ENCODE measurements at regions not wholly inside any gene's neighbourhood (a gene's known extent, or its start where the extent isn't known, plus 50 kb on each side); places are given as distances from the start of the nearest gene placed in this dataset.

GRCh38 chr13:44191504-44192171 lies 182.0 kb upstream of the SERP2 start:
- Histone ChIP-seq H3K79me2 (ENCODE audit: control insufficient read depth in 1 of 2, insufficient read depth in 2 of 2, low read length in 2 of 2) (no peaks in the 10 kb centered on the region), H3K27ac (ENCODE audit: low read depth, low read length) (no peak overlapping the region), H3K14ac (ENCODE audit: insufficient read length) (no peak overlapping the region), H2AFZ (ENCODE audit: low read length) (peak overlapping the region; percentile 36), H3K23ac (ENCODE audit: insufficient read length) (no peak overlapping the region), H4K8ac (ENCODE audit: extremely low read depth, insufficient read depth, low read length) (no peak overlapping the region), H4K5ac (ENCODE audit: insufficient read length, low read depth, low read length) (no peak overlapping the region), H3K4me2 (ENCODE audit: insufficient read depth in 1 of 2, low read depth in 2 of 2, low read length in 2 of 2) (no peak overlapping the region), H3K23me2 (ENCODE audit: low read depth, low read length) (no peaks in the 10 kb centered on the region), H3K9ac (replicated peaks in 1 of 4; ENCODE audit: extremely low read depth in 1 of 4, low read depth in 3 of 4, low read length in 3 of 4) (no peak overlapping the region), H2BK5ac (ENCODE audit: low read depth, low read length) (0 out of 2 replicates have a peak overlapping the region, but pooled peaks have one; percentile 3), H4K20me1 (replicated peaks in 1 of 2; ENCODE audit: control insufficient read depth in 1 of 2, insufficient read depth in 2 of 2, low read length in 2 of 2) (no peaks in the 10 kb centered on the region), H3K4me1 (replicated peaks in 1 of 4; ENCODE audit: control insufficient read depth in 3 of 4, insufficient read depth in 4 of 4, low read length in 3 of 4) (no peaks in the 10 kb centered on the region), H2BK120ac (replicated peaks; ENCODE audit: low read depth, low read length) (no peak overlapping the region), H3K79me1 (ENCODE audit: low read depth, low read length) (no peaks in the 10 kb centered on the region), H3K4me3 (ENCODE audit: extremely low read depth in 1 of 4, insufficient read depth in 2 of 4, low read depth in 3 of 4, low read length in 4 of 4) (no peak overlapping the region), H3K27me3 (replicated peaks in 1 of 4; ENCODE audit: control insufficient read depth in 3 of 4, extremely low read depth in 1 of 4, insufficient read depth in 3 of 4, low read length in 3 of 4) (no peaks in the 10 kb centered on the region), H4K91ac (replicated peaks; ENCODE audit: insufficient read length, low read length) (no peak overlapping the region), H2AK5ac (ENCODE audit: low read depth, low read length) (no peak overlapping the region), H3K18ac (ENCODE audit: extremely low read depth, low read length) (no peak overlapping the region), H3K36me3 (ENCODE audit: control insufficient read depth in 2 of 4, insufficient read depth in 4 of 4, low read length in 3 of 4) (no peaks in the 10 kb centered on the region), H2BK12ac (ENCODE audit: low read depth, low read length) (no peak overlapping the region), H3K9me3 (ENCODE audit: insufficient read depth in 2 of 2, low read depth in 1 of 2, low read length in 1 of 2) (no peaks in the 10 kb centered on the region), H2BK15ac (ENCODE audit: low read length) (no peak overlapping the region), H3K56ac (replicated peaks; ENCODE audit: insufficient read length, low read depth, low read length) (no peak overlapping the region), H3K4ac (replicated peaks; ENCODE audit: insufficient read length, low read depth, low read length) (no peak overlapping the region), H2BK20ac (ENCODE audit: low read length) (no peak overlapping the region)
- no peak for DNase-seq (ENCODE audit: low read depth in 1 of 2, low spot score in 2 of 2)
- POLR2A ChIA-PET (ENCODE audit: partially characterized antibody): interaction anchor here (1.0 to 2.0 kb wide), 4 partner anchors 15 to 245 kb away, joined by 3 to 12 read pairs (median 4); no protein-coding TSS in a partner anchor
- 90% methylated on average over 15 of the region's 15 CpGs; no CpG with 5 or more reads in 1 of the 2 experiments for WGBS, 2 experiments (ENCODE audit: extremely low coverage in 1 of 2, insufficient coverage in 1 of 2, insufficient read length in 1 of 2, insufficient replicate concordance in 2 of 2, low coverage in 1 of 2, low lambda C conversion rate in 2 of 2, missing lambda C conversion rate in 1 of 2)
- CTCF ChIA-PET (ENCODE audit: partially characterized antibody): interaction anchor here (0.7 to 2.8 kb wide), 28 partner anchors 9 to 283 kb away, joined by 3 to 15 read pairs (median 4); no protein-coding TSS in a partner anchor
- peak; percentile 65 for FAIRE-seq
- TF ChIP-seq NANOG (IDR thresholded peaks at IDR 0.05; ENCODE audit: insufficient read depth, low read depth, low read length, poor library complexity, severe bottlenecking) (no peak), BCL11A (IDR thresholded peaks at IDR 0.05; ENCODE audit: low read depth in 2 of 2, low read length in 2 of 2) (no peak), TBP (IDR thresholded peaks at IDR 0.05; ENCODE audit: low read depth, low read length) (no peak), SP2 (IDR thresholded peaks at IDR 0.05; ENCODE audit: low read length) (no peak), MAFK (IDR thresholded peaks at IDR 0.05; ENCODE audit: low read depth, low read length) (no peak), CBX8 (IDR thresholded peaks at IDR 0.05; ENCODE audit: borderline replicate concordance, low read depth, low read length) (no peak), BRCA1 (IDR thresholded peaks at IDR 0.05; ENCODE audit: low read depth, low read length) (no peak), EZH2 (IDR thresholded peaks at IDR 0.05; ENCODE audit: low read depth, low read length, severe bottlenecking) (no peak), NRF1 (IDR thresholded peaks at IDR 0.05; ENCODE audit: low read depth, low read length) (no peak)
- TF ChIP-seq, protein P1, sequence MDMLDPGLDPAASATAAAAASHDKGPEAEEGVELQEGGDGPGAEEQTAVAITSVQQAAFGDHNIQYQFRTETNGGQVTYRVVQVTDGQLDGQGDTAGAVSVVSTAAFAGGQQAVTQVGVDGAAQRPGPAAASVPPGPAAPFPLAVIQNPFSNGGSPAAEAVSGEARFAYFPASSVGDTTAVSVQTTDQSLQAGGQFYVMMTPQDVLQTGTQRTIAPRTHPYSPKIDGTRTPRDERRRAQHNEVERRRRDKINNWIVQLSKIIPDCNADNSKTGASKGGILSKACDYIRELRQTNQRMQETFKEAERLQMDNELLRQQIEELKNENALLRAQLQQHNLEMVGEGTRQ (IDR thresholded peaks at IDR 0.05; ENCODE audit: low read length): no peak
- TF ChIP-seq, protein P2, sequence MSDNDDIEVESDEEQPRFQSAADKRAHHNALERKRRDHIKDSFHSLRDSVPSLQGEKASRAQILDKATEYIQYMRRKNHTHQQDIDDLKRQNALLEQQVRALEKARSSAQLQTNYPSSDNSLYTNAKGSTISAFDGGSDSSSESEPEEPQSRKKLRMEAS (IDR thresholded peaks at IDR 0.05): peak; percentile 47; the same call in 1 of the 2 replicates
